Activated naive CD4-positive, alpha-beta T cell treated with Interleukin-2 at 50 U/mL for 16 hours (primary cell): ENCODE measurements at regions not wholly inside any gene's neighbourhood (a gene's known extent, or its start where the extent isn't known, plus 50 kb on each side); places are given as distances from the start of the nearest gene placed in this dataset.

Experiments used
- DNase-seq: peaks from one replicate; pipeline ENCODE4 v3.0.0-alpha.2; 2020

DNA sequence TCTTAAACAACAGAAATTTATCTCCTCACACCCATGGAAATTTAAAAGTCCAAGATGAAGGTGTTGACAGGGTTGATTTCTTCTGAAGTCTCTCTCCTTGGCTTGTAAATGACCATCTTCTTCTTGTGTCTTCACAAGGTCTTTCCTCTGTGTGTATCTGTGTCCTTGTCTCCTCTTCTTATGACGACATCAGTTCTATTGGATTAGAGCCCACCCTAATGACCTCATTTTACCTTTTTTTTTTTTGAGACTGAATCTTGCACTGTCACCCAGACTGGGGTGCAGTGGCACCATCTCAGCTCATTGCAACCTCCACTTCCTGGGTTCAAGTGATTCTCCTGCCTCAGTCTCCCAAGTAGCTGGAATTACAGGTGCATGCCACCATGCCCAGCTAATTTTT lies 429.0 kb upstream of the CDH5 start:
- no peak for DNase-seq

DNA sequence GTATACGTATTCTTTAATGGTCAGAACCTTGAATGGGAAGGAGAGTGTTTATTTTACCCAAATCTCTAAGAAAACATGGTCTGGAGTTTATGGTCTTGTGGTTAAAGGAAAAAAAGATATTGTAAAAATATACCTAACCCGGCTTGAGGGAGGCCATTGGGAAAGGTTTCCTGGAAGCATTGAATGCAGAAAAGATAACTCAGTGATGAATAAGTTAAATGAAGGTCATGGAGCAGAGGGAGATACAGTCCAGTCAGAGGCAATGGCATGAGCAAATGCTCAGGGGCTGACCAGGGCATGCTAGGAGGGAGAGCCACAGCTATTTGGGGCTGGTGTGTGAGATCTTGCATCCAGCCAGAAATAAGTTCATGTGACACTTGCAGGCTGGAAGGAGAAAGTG lies 430.4 kb upstream of the CDH5 start:
- DNase-seq = no peak

DNA sequence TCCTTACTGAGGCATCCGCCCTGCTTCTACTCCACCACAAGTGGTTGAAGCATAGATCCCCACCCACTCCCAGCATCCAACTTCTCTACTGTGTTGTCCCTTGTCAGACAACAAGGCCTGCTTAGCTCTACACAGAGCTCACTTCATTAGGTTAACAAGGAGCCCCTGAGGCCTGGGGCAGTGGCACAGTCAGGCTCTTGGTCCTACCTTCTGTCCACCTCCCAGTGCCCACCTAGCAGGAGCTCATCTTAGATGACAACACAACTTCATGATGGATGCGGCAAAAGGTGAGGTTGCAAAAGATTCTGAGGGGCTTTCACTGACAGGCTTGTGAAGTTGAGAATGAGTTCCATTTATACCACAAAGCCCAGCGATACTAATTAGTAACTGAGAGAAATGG lies 432.0 kb upstream of the CDH5 start:
- no peak for DNase-seq

DNA sequence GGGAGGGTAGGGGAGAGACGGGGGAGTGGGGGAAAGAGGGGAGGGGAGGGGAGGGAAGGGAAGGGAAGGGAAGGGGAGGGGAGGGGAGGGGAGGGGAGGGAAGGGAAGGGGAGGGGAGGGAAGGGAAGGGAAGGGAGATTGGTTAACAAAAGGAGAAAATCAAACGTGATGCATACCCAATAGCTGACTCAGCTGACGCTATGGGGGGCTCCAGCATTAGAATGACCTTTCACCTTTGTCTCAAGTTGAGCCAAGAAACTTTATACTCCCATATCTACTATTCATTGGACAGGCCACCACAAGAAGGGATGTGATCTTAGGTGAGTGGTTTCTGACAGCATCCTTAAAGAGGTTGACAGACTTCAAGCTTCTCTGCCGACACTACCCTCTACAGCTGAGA lies 432.8 kb upstream of the CDH5 start:
- DNase-seq = no peak

DNA sequence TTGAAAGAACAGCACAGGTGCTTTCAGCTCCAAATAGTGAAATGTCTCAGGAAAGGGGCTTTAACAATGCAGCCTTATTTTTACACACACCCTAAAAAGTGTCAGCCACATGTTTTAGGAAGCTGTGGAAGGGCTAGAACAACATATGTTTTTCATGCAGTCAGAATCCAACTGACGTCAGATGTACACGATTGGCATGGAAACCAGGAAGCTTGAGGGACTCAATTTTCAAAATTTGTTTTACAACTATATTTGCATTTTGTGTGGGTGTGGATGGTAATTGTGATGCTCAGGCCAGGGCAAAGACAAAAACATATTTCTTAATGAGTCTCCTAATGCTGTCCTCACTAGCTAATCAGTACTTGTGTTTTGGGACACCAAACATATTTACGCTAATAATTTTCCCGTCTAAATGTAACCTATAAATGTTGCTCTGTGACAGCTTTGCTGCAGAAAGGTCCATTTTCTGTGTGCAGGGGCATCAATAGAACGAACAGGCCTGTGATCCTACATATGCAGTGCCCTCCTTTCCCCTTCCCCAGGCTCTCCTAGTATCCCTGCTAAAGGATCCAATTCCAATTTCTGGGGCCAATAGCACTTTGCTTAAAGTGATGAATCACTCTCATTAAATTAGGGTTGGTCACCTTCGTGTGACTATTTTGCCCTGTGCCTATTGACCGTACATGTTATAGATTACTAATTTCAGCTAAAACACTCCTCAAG lies 434.0 kb upstream of the CDH5 start:
- no peak for DNase-seq

DNA sequence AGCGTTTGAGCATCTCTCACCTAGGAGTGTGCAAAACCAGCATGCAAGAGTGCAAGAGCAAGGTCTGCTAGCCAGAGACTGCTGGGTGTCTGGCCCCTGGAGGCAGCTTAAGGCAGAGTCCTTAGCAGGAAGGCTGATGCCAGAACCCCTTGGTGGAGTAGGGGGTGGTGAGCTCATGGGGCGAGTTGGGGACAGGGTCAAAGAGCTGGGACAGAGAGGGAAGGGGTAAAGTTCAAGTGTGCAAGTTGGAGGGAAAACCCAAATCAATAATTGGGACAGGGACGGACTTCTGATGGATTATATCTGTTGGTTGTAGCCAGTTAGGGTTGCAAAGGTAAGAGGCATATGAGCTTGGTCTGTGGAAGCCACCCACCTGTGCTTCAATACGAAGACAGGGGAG lies 443.6 kb upstream of the CDH5 start:
- no peak for DNase-seq

DNA sequence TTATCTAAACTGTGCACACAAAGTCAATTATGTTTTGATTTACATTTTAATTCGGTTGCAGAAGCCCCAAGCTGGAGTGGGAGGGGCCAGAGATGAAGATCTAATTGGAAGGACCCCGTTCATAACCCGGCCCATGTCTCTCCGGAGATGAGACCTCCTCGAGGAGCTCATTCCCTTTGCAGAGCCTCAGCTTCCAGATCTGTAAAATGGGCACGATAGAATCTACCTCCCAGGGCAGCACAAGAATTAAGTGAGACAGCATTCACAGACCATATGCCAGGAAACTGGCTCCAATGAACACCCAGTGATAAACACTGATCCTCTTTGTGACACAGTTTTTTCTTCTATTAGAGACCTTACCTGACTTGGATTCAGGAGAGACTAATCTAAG lies 446.5 kb upstream of the CDH5 start:
- no peak for DNase-seq

DNA sequence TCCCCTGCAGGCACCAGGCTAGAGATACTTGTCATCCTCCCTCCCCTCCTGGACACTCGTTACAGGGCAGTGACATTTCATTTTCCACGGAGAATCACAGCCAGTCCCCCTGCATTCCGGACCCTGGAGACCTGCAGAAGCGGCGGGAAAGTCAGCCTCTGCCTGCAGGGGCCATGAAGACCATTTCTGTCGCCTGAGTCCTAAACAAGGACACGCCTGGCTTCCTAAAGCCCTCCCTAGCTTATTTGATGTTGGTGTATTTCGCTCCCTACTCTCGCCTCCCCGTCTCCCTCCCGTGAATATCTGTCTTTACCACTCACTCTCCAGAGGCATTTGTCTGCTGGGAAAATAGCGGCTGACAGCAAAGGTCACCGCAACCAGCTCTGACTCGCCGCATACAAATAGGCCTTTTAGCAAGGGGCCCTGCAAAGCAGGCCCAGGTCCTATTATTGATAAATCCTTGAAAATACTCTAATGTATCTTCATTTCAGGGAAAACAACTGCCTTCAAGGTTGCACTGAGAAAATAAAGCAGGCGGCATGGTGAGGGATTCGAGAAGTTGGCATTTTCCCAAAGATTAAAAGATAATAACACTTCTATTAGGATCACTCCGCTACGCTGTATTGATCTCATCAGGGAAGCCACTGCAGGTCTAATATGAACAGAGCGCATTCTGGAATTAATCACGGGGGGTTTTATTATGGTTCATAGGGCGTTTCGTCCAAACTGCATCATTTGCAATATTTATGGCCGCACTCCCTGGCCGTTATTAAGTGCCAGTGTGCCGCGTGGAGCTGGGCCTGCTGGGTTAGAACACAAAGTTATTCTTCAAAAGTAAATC lies 447.1 kb upstream of the CDH5 start:
- no peak for DNase-seq

DNA sequence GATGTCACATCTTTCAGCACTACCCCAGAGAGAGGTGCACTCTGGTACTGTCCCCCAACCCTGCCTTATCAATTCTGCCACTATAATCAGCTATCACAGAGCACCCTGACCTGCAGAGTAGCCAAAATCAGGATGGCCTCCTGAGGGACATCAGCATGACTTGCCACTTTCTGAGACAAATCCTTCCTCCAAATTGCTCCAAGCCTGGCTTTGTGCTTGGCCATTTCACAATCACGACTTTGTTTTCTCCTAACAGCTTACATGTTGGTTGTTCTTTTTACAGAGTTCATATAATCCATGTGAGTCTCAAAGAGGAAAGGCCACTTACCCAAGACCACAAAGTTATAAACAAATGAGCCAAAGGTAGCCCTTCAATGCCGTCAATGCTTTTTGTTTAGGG lies 449.0 kb upstream of the CDH5 start:
- no peak for DNase-seq

DNA sequence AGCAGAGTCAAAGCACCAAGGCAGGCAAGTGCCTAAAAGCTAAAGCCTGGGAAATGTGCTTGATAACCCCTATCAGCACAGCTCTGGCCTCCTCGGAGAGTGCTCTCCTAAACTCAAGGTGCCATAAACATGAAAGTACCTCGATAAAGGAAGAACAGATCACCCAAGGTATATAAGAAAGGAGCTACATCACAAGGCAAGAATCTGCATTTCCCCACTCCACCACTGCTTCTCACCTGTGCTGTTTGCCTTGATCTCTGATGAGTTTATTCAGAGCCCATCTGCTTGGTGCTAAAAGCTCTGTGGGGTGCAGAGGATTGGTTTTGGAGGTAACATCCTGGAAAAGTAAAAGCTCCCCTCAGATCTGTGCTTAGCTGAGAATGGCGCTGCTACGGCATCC lies 449.5 kb upstream of the CDH5 start:
- no peak for DNase-seq

DNA sequence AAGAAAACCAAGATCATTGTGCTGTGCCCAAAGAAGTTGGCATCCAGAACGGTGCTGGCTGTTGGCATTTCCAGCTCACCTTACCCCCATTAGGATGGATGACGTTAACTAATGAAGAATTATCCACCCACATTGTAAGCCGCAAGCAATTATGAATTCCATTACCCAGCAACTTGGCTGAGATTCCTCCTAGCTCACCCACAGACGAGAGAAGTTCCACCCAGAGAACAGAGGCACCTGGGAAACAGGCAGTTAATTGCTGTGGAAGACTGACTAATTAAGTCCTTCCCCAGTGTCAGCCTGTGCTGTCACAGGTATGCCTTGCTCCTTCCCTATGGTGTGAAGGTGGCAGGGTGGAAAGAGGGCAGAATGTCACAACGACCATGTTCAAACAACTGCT lies 456.2 kb upstream of the CDH5 start:
- no peak for DNase-seq

DNA sequence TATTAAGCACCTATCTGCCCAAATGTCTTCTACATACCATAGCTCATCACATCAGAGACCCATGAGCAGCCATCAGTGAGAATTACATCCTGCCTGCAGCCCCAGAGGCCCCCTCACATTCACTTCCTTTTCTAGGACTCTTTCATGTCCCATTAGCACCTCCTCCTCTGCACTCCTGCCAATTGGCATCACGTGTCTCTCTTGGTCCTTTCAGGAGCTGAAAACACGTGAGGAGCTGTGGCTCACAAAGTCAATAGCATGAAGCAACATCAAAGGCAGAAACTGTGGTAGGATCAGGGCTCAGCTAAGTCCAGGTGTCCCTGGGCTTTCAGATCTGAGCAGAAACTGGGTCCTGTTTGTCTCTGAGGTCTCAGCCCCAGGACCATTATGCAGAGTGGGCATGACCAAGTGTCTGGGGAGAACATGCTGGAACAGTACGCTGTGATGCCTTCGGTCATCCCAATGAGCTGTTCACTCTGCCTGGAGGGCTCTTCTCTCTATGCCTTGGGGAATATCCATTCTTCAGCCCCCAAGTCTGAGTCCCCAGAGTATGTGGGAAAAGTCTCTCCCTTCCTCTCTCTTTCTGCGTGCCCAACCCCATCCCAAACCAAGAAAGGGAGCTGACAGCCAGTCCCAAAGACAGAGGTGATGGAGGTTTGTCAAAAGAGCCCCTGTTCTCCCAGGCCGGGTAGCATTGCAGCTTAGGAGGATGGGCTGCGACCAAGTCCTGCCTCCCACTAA lies 457.0 kb upstream of the CDH5 start:
- DNase-seq = no peak

DNA sequence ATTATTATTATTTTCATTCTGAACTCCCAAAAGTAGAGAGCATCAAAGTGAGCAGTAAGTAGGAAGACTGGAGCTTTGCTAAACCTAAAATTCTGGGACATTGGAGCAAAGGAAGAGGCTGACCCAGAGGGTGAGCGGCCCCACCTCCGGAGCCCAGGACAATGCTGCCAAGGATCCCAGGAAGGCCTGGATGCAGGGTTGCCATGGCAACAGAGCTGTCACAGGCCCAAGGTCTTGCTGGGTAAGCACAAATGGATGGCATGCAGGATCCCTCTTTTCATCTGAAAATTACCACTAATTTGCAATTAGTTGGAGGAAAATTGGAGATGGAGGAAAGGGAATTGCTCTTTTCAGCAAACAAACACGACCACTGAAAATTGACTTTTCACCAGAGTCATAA lies 457.9 kb upstream of the CDH5 start:
- DNase-seq = no peak

DNA sequence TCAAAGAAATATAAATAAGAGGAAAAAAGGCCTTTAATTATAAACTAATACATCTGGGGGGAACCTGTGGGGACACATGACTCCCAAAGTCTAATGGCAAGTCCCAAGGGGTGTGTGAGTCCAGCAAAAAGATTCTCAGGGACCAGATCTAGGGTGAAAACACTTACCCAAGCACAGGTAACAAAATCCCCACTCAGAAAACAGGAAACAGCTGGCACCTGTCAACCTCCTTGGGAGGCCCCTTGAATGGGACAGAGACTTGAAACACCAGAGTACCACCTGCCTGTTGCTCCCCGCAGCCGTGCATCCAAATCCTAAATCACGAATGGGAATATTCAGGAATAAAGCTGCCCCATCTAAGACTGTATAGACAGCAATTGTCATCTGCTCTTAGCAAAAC lies 461.2 kb upstream of the CDH5 start:
- no peak for DNase-seq

DNA sequence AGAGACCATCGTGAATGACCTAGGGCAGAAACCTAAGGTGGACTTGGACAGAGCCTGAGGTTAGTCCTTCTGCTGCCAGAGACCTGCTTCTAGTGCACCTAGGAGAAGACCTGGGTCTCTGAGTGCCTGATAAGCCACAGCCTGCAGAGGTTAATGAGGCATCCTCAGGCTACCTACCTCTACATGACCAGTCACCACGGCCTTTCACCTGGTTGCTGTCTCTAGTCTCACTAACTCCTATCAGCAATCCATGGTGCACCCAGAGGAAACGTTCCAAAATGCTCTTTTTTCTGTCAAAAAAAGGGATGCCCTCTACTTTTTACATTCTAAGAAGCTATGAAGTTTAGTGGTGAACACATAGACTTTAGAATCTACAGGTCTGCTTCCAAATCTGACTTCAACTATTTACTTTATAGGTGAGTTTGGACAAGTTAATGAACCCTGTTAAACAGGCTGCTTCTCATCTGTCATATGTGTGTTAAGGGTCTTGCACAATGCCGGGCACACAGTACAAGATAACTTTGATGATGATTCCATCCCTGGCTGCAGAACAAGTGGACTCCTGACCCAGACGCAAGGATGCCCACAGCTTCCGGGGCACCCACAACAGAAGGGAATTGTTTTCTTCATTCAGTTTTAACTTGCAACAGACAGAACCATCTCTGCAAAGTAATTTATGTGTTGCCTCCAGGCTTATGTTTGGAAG lies 469.9 kb upstream of the CDH5 start:
- no peak for DNase-seq

DNA sequence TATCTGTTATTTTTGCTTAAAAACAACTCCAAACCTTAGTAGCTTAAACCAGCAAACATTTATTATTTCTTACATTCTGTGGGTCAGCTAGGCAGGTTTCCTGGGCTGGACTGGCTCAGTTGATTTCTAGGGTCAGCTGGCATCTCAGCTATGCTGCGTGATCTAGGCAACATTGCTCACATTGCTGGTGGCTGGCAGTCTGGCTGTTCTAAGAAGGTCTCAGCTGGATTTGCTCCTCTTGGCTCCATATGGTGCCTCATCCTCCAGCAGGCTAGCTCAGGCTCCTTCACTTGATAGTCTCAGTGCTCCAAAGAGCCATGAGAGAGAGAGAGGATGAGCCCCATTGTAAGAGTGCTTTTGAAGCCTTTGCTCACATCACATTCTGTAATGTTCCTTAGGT lies 470.6 kb upstream of the CDH5 start:
- DNase-seq = no peak

DNA sequence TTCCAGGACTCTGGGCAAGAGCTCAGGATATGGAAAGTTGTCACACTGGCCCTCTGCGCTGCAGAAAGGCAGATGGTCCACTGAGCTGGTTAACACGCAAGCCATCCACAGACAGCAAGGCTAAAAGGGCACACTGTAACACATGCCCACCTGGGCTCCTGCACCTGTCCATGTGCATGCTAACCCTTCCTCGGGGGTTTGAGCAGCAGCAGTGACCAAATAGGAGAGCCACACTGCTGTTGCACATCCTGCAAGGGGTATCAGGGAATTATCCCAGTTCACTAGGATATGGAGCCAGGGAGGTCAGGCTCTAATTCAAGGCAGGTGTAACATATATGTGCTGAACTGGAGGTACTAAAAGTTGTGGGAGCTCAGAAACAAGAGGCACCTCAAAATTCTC lies 471.0 kb upstream of the CDH5 start:
- DNase-seq = no peak

DNA sequence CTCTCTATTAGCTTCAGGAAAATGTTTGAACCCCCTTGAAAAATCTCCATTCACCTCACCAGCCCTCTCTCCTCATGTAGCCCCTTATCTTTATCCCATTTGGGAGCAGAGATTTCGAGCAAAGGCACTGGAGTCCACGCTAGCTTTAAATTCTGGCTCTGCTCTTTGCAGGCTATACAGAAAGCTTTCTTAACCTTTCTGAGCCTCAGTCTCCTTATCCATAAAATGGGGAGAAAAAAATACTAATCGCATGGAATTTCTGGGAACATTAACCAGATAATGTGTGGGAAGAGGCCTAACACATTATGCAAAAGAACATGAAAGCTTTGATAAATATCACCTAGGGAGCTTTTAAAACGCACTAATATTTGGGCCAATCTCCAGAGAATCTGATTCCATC lies 476.3 kb upstream of the CDH5 start:
- DNase-seq = no peak

DNA sequence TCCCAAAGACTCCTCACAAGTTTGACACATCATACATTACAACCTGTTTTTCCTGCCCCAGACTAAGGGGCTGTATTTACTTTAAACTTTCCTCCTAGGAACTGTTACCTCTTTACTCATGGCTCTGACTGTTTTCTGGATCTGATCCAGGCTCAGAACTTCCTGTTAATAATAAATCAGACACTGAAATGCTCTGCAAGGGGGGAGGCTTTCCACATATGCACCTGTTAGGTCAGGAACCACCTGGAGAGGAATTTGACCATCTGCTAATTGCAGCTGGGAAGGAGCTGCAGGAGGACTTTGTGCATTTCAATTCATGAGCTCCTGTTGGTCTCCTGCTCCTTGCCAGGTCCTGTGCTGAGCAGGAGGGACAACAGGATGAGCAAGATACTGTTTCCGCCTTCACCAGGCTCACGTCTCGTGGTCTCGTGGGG lies 476.9 kb upstream of the CDH5 start:
- no peak for DNase-seq

DNA sequence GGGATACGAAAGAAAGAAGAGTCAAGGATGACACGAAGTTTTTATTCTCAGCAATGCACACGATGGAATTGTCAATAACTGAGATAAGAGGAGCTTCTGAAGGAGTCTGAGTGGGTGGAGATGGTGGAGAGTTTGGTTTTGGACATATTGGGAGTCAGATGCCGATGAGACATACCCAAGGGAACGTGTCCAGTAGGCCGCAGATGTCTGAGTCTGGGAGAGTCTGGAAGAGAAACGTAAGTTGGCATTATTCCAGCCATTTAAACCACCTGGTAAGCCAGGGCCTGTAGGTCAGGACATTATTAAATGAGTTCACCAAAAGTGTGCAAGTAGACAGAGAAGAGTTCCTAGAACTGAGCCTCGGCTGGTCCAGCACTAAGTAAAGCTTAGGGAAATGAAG lies 478.3 kb upstream of the CDH5 start:
- DNase-seq = no peak

DNA sequence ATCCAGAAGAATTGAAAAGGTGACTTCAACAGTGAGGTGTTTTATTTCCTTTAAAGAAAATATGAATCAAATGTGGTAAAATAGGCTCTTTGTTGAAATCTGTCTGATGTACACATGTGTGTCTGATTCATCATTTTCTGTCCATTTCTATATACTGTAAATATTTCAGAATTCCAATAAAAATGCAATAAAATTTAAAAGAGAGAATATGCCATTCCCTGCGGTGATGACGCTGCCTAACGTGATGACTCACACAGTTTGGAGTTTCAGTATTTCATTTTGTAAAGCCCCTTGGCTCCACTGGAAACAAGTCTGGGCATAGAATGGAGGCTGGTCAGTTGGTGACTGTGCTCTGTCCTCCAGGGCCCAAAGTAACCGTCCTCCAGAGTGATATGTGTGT lies 482.5 kb upstream of the CDH5 start:
- DNase-seq = no peak

DNA sequence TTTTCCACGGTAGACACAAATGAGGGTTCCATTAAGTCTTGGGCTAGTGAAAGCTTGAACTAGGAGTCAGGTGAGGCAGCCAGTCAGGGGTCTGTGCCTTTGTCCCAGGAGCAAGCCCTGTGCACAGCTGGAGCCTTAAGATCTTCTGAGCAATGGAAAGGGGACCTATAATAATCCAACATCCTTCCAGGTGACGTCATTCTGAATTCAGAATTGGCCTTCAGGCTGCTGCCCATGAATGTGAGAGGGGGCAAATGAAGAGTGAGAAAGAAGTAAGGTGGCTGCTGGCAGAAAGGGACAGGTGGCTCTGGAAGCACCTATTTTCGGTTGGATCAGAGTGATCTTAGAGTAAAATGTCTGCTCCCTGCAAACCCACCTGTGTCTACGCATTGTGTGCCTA lies 488.1 kb upstream of the CDH5 start:
- no peak for DNase-seq

DNA sequence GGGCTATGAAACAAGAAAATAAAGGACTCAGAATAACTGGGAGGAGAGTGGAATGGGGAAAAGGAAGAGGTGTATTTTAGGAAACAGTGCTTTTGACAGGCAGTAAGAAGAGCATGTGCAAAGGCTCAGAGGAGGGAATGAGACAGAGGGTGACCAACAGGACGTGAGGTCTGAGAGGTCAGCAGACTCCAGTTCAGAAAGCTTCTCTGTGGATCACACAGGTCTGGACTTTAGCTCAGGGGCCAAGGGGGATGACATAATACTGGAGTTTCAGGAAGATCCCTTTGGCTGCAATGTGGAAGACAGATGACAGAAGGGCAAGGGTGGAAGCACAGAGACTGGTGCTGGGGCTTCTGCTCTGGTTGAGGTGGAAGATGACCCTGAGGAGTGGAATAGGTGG lies 489.9 kb upstream of the CDH5 start:
- no peak for DNase-seq

DNA sequence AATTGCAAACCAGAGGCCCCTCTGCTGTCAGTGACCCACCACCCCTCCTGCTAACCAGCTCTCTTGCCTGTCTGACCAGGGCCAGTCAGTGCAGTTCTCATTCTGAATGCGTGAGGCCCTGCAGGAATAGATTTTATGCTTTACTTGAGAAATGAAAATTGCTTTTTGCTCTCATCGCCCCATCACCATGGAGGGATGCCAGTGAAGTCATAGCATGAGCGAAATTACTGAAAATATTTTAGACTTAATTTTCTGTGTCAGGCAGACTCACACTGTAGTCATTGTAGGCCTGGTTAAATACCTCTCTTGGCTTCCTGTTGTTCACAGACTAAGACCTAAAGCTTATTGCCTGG lies 490.5 kb upstream of the CDH5 start:
- DNase-seq = no peak
